DOHH2 (cell line): ENCODE measurements at regions not wholly inside any gene's neighbourhood (a gene's known extent, or its start where the extent isn't known, plus 50 kb on each side); places are given as distances from the start of the nearest gene placed in this dataset.

Experiments used
- H3F3A ChIP-seq: fragments of 200-600 bp; sonication (generic), shearing (Covaris generic); 2 replicates; pipeline ENCODE4 v1.6.0; 2016; ENCODE audit warnings: antibody characterized with exemption, mild to moderate bottlenecking; ENCODE audit not compliant: control insufficient read depth, insufficient read depth
- H3K27ac ChIP-seq: fragments of 200-600 bp; sonication (generic); 2 replicates; pipeline ENCODE4 v1.5.1; 2014; ENCODE audit warnings: low read depth, mild to moderate bottlenecking, low read length, moderate library complexity
- H3K27me3 ChIP-seq: fragments of 200-600 bp; sonication (generic); 2 replicates; pipeline ENCODE4 v1.6.1; 2014; ENCODE audit warnings: mild to moderate bottlenecking, low read length, mixed read lengths; ENCODE audit not compliant: control insufficient read depth
- H3K36me3 ChIP-seq: fragments of 200-600 bp; sonication (generic); 2 replicates; pipeline ENCODE4 v1.6.1; 2014; ENCODE audit warnings: mild to moderate bottlenecking, low read length, moderate library complexity, mixed read lengths; ENCODE audit not compliant: control insufficient read depth
- H3K4me1 ChIP-seq: fragments of 200-600 bp; sonication (generic); 2 replicates; pipeline ENCODE4 v1.6.1; 2014; ENCODE audit warnings: mild to moderate bottlenecking, low read length, mixed read lengths; ENCODE audit not compliant: control insufficient read depth
- H3K4me2 ChIP-seq: fragments of 200-600 bp; sonication (generic); 2 replicates; pipeline ENCODE4 v1.6.0; 2014; ENCODE audit warnings: mild to moderate bottlenecking, low read length, moderate library complexity
- H3K4me3 ChIP-seq: fragments of 200-600 bp; sonication (generic); 2 replicates; pipeline ENCODE4 v1.5.1; 2014; ENCODE audit warnings: mild to moderate bottlenecking, low read length, mixed read lengths
- H3K79me2 ChIP-seq: fragments of 200-600 bp; sonication (generic); 2 replicates; pipeline ENCODE4 v1.6.1; 2014; ENCODE audit warnings: mild to moderate bottlenecking, low read length, mixed read lengths; ENCODE audit not compliant: control insufficient read depth
- H3K9me2 ChIP-seq: fragments of 200-600 bp; sonication (generic); replicated peaks from 2 replicates; pipeline ENCODE4 v1.6.1; 2014; ENCODE audit warnings: mild to moderate bottlenecking, low read length, mixed read lengths; ENCODE audit not compliant: control insufficient read depth
- H3K9me3 ChIP-seq: fragments of 200-600 bp; sonication (generic); 2 replicates; pipeline ENCODE4 v1.6.1; 2014; ENCODE audit warnings: antibody characterized with exemption, low read length, mixed read lengths; ENCODE audit not compliant: control insufficient read depth, insufficient read depth
- H4K20me1 ChIP-seq: fragments of 200-600 bp; sonication (generic); 2 replicates; pipeline ENCODE4 v1.6.0; 2014; ENCODE audit warnings: low read depth, mild to moderate bottlenecking, antibody characterized with exemption, low read length, moderate library complexity; ENCODE audit not compliant: control insufficient read depth, insufficient read depth
- EZH2phosphoT487 ChIP-seq: fragments of 200-600 bp; sonication (generic); IDR thresholded peaks from 2 replicates; pipeline ENCODE4 v1.6.1; 2017; ENCODE audit warnings: borderline replicate concordance, mild to moderate bottlenecking, antibody characterized with exemption, low read length, moderate library complexity, mixed read lengths
- TF ChIP-seq, protein P1 (sequence below): fragments of 200-600 bp; sonication (generic); IDR thresholded peaks from one replicate; pipeline ENCODE4 v1.5.1; 2014; ENCODE audit warnings: antibody characterized with exemption, mild to moderate bottlenecking, low read depth, low read length; ENCODE audit not compliant: poor library complexity, severe bottlenecking

DNA sequence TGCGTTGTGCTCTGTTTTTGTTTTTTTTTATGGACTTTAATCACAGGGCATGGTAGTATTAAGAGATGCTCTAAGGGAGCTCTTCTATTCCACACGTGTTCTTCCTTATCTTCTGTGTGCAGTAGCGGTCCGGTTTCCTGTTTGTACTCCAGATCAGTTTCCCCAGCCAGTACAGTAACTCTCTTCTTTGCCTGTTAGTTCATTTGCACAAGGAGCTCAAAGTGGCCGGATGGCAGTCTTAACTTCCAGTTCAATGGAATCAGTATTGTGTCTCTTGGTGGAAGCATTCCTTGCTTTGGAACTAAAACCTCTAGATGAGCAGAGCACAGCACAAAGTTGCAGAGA lies 122.0 kb downstream of the KLF13 start:
- no peaks in the 10 kb centered on the region for H4K20me1 ChIP-seq
- no peaks in the 10 kb centered on the region for H3K9me2 ChIP-seq
- H3K79me2 ChIP-seq = no peaks in the 10 kb centered on the region
- H3K4me1 ChIP-seq = peaks cover 48% of the 10 kb centered on the region
- H3K4me3 ChIP-seq = no peak overlapping the region
- no peak overlapping the region for H3K4me2 ChIP-seq
- H3K36me3 ChIP-seq = no peaks in the 10 kb centered on the region
- no peaks in the 10 kb centered on the region for H3K27me3 ChIP-seq
- TF ChIP-seq EZH2phosphoT487 = no peak
- no peak overlapping the region for H3K27ac ChIP-seq
- peaks cover 23% of the 10 kb centered on the region for H3F3A ChIP-seq
- H3K9me3 ChIP-seq = no peaks in the 10 kb centered on the region

DNA sequence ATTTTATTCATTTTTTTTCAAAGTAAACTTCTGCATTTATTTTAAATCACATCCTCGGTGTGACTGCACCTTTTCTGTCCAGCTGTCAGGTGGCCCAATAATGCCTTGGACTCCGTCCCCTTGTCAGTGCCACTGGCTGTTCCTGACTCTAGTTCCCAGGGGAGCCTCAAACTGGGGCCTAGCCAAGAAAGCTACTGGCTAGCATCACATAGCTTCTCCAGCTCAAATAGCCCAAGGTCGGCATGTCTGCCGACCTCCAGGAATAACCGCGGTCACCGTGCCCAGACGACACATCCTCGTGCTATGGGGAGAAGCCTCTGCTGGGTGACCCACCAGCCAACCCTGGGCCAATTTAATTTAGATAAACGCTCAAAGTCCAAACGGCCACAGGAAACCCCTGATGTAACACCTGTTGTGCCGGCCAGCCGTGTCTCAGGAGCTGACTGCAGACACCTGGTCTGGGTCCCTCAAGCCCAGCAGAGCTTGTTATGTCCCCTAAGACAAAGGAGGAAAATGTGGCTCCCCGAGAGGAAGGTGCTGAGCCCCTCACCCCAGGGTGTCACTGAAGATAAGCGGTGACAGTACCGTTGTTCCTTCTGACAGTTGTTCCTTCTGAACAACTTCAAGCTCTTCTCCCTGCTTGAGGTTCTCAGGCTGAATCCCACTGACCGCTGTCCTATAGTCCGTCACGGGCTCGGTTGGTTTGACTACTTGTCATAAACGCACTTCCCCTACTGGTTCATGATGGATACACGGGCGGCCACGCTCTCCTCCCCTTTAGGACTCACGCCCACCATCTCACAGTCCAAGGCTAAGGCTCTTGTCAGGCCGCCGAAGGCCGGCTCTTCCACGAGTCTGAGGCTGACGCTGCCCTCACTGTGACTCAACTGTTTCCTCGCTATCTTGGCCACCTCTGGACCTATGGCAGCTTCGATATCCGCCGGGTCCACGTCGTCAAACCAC lies 126.2 kb downstream of the KLF13 start:
- H3K9me3 ChIP-seq = no peaks in the 10 kb centered on the region
- H3K4me1 ChIP-seq = peaks cover 68% of the 10 kb centered on the region
- no peak overlapping the region for H3K4me3 ChIP-seq
- no peaks in the 10 kb centered on the region for H3K36me3 ChIP-seq
- H4K20me1 ChIP-seq = no peaks in the 10 kb centered on the region
- H3K27ac ChIP-seq = no peak overlapping the region
- H3K79me2 ChIP-seq = no peaks in the 10 kb centered on the region
- peak overlapping the region; percentile 35 for H3K4me2 ChIP-seq
- H3K9me2 ChIP-seq = no peaks in the 10 kb centered on the region
- no peak for TF ChIP-seq EZH2phosphoT487
- H3F3A ChIP-seq = peaks cover 17% of the 10 kb centered on the region
- no peaks in the 10 kb centered on the region for H3K27me3 ChIP-seq

DNA sequence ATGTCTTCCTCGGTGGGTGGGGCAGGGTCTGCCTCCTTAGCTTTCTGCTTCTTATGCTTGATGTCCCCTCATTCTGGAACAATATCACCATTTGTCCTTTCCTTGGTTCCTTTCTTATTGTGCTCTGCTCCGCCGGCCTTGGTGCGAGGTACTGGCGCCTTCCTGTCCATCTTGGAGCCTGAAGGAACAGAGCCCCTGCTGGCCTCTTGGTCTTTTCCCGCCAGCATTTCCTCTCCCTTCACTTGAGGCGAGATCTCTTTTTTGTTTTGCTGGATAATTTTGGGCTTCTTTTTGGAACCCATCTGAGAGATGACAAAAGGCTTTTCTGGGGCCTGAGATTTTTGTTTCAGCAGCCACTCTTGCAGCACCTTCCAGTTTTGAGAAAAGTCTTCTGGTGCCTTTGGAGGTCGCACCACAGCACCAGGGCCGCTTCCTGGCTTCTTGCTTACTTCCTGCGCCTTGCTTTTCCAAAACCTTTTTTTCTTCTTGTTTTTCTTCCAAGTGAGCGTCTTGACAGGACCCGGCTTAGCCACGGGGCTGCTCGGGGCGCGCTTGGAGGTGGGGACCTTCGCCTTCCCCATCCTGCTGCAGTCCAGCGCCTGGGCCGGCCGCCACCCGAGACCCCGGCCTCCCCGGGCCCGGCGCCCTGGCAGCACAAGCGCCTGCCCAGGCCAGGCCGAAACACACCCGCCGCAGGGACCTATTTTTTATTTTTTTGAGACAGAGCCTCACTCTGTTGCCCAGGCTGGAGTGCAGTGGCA lies 127.1 kb downstream of the KLF13 start:
- no peak for TF ChIP-seq EZH2phosphoT487
- TF ChIP-seq, protein P1, sequence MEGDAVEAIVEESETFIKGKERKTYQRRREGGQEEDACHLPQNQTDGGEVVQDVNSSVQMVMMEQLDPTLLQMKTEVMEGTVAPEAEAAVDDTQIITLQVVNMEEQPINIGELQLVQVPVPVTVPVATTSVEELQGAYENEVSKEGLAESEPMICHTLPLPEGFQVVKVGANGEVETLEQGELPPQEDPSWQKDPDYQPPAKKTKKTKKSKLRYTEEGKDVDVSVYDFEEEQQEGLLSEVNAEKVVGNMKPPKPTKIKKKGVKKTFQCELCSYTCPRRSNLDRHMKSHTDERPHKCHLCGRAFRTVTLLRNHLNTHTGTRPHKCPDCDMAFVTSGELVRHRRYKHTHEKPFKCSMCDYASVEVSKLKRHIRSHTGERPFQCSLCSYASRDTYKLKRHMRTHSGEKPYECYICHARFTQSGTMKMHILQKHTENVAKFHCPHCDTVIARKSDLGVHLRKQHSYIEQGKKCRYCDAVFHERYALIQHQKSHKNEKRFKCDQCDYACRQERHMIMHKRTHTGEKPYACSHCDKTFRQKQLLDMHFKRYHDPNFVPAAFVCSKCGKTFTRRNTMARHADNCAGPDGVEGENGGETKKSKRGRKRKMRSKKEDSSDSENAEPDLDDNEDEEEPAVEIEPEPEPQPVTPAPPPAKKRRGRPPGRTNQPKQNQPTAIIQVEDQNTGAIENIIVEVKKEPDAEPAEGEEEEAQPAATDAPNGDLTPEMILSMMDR = no peak
- Histone ChIP-seq H3K9me3 (no peaks in the 10 kb centered on the region), H3K4me1 (peaks cover 68% of the 10 kb centered on the region), H3K79me2 (no peaks in the 10 kb centered on the region), H3K4me3 (no peak overlapping the region), H3K27ac (no peak overlapping the region), H4K20me1 (no peaks in the 10 kb centered on the region), H3F3A (peaks cover 21% of the 10 kb centered on the region), H3K36me3 (no peaks in the 10 kb centered on the region), H3K9me2 (no peaks in the 10 kb centered on the region), H3K27me3 (no peaks in the 10 kb centered on the region), H3K4me2 (peak overlapping the region; percentile 35; the same call in 1 of the 2 replicates)

DNA sequence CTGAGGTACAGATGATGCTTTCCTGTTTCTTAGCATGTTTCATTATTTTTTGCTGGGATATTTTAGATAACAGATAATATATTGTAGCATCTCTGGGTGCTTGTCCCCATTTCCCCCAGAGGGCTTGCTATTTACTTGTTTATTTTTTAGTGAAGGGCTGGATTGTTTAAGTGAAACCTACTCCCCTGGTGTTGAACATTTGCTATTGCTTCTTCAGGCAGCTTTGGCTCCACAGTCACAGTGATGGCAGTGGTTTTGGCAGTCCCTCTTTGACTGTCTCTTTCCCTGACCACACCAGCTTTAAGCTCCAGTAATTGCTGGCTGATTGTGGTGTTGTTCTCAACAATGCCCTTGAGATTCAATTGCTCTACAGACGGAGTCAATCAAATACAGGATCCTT lies 128.9 kb downstream of the KLF13 start:
- H3K27me3 ChIP-seq = no peaks in the 10 kb centered on the region
- H4K20me1 ChIP-seq = no peaks in the 10 kb centered on the region
- TF ChIP-seq EZH2phosphoT487 = no peak
- TF ChIP-seq, protein P1 = peak; percentile 35
- no peaks in the 10 kb centered on the region for H3K36me3 ChIP-seq
- peak overlapping the region; percentile 23 for H3K4me2 ChIP-seq
- H3K79me2 ChIP-seq = no peaks in the 10 kb centered on the region
- peaks cover 81% of the 10 kb centered on the region for H3K4me1 ChIP-seq
- H3K4me3 ChIP-seq = peak overlapping the region; percentile 18; the same call in 1 of the 2 replicates
- peaks cover 29% of the 10 kb centered on the region for H3F3A ChIP-seq
- H3K27ac ChIP-seq = peak overlapping the region; percentile 37
- H3K9me3 ChIP-seq = no peaks in the 10 kb centered on the region
- no peaks in the 10 kb centered on the region for H3K9me2 ChIP-seq
